WI38 (cell line): ENCODE measurements at regions not wholly inside any gene's neighbourhood (a gene's known extent, or its start where the extent isn't known, plus 50 kb on each side); places are given as distances from the start of the nearest gene placed in this dataset.

ENCODE experiments used
- H3K4me3 ChIP-seq: 2 replicates; pipeline ENCODE4 v1.5.1; 2011; ENCODE audit warnings: low read depth, mild to moderate bottlenecking, control low read depth, low read length
- TF ChIP-seq, protein P1 (sequence below): IDR thresholded peaks from 2 replicates; pipeline ENCODE4 v1.5.1; 2012; ENCODE audit warnings: low read depth, mild to moderate bottlenecking, control low read depth, low read length

DNA sequence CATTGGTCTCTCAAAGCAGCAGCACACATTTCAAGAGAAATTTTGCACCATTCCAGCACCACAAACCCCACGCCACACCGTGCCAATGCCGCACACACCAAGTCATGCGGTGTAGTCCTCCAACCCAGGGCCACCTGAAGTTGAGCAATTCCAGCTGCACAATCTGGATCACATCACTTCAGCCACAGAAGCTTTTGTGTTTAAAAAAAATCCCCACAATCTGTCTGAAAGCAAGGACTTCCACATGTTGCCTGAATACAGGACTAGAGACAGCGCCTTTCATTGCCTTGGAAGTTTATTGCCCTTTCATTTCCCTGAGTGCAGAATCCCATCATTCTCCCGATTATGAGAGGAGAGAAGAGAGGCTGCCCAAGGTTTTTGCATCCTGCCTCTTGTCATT, 175.6 kb upstream of the BCL6 start:
- H3K4me3 ChIP-seq = no peak overlapping the region
- TF ChIP-seq, protein P1, sequence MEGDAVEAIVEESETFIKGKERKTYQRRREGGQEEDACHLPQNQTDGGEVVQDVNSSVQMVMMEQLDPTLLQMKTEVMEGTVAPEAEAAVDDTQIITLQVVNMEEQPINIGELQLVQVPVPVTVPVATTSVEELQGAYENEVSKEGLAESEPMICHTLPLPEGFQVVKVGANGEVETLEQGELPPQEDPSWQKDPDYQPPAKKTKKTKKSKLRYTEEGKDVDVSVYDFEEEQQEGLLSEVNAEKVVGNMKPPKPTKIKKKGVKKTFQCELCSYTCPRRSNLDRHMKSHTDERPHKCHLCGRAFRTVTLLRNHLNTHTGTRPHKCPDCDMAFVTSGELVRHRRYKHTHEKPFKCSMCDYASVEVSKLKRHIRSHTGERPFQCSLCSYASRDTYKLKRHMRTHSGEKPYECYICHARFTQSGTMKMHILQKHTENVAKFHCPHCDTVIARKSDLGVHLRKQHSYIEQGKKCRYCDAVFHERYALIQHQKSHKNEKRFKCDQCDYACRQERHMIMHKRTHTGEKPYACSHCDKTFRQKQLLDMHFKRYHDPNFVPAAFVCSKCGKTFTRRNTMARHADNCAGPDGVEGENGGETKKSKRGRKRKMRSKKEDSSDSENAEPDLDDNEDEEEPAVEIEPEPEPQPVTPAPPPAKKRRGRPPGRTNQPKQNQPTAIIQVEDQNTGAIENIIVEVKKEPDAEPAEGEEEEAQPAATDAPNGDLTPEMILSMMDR = no peak

DNA sequence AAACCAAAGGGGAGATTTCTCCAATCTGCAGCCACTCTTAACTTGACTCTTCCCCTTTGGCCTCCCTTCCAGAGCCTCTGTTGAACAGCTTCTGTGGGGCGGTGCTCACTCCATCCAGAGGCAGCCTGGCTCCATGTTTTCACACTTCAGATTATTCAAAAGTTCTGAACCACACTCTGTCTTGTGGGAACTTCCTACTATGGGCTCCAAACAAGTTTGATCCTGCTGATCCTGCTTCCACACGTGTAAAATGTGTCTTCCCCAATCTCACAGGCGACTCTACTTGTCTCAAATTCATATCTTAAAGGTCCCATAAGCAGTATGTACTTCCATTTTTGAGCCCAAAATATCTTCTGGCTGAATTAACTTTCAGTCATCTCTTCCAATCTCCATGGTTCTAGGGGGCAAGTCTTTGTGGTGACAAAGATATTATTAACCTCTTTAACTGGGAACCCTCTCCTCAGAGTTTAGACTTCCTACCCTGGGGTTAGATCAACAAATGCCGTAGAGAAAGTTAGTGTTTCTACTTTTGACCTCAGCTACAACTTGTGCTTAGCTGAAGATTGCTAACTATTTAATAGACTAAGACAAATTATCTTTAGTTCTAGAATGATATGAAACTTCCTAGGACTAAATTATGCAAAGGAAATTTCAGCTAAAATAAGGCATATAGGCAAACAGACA, 176.3 kb upstream of the BCL6 start:
- TF ChIP-seq, protein P1 = no peak
- no peak overlapping the region for H3K4me3 ChIP-seq

DNA sequence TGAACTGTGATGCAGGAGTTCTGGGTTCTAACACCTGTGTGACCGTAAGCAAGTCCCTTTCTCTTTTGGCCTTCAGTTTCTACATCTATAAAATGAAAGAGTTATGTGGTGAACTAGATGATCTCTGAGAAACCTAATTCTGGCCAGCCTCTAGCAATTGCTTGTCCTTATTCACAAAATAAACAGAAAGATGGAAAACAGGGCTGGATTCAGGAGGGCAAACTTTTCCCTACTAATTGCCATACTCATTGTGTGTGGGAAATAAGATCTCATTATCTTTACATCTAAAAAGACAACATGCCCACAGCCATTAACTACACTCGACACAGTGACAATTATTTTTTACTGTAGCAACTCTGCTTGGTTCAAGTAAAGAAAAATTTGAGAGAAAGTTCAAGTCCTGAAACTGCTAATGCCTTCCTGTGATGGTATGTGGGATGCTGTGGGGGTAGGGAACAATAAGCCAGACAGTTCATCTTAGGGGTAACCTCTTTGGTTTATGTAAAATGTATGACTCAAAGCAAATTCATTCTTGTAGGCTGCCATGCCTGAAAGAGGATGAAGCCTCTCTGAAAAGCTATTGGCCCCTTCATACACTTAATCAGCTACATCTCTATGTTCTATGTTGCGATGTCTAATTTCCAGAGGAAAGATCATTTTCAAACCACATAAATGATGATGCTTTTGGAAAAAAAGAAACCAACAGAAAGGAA, 177.6 kb upstream of the BCL6 start:
- TF ChIP-seq, protein P1 = no peak
- H3K4me3 ChIP-seq = no peak overlapping the region

DNA sequence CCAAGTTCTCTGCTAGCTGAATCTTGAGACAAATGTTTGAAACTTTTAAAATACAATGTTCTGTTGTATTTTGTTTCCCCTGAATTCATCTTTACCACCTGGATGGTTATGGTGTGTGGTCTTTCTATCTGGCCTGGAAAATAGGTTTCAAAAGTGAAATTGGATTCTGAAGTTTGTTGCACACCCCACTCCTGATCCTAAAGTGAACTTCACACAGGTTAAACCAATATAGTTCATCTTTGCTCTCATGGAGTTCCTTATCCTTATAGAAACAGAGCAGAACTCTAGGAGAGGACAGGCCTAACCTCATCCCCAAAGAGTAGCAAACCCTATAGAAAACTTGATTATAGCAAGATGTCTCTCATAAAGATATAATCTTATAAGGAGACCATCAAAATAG, 179.4 kb upstream of the BCL6 start:
- TF ChIP-seq, protein P1 = no peak
- no peak overlapping the region for H3K4me3 ChIP-seq

DNA sequence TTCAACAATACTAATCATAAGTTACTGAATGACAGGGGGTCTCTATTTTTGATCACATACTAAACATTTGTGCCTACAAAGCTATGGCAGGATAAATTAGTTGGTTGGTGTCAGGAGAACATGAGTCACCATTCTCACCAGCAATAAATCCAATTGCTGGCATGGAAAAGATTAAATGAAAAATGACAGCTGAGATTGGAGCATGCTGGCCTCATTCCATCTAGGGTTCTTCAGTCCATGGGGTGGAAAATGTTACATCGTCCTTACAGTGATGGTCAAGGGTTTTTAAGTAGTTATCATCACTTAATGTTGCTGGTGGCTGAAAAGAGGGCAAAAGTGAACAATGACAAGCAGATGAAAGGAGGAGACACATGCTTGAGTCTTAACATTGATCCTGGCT, 180.1 kb upstream of the BCL6 start:
- no peak overlapping the region for H3K4me3 ChIP-seq
- TF ChIP-seq, protein P1 = no peak

DNA sequence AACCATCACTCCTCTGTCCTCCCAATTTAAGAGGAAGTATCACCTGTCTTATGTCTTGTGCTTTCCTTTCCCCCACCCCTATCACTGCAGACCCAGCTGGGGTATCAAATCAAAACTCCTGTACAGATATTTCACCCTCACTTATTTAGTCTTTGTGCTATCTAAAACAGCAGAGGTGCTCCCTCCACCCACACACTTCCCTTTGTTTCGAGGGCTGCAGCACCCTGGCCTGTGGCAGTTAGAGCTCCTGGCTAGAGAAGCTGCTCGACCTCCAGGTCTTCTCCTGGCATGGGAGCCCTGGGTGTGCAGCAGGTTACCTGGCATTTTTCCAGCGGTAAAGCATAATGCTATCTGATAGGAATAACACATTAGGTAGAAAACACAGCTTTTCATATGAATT, 181.4 kb upstream of the BCL6 start:
- no peak overlapping the region for H3K4me3 ChIP-seq
- TF ChIP-seq, protein P1 = no peak

DNA sequence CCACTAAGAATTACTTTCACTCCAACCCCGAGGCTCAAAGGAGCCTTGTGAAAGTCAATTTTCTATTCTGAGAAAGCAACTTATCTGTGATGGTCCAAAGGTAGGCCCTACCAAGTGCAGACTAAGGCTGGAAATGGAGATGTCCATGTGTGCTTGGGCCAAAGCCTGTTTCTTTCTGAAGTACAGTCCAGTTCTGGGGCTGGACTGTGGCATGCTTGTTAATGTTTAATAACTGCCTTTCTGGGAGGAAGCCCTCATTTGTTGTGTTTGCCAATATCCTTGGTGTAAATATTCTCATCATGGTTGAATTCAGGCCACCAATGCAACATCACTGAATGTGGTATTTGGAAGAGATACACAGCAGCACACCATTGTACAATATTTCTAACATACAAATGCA, 182.3 kb upstream of the BCL6 start:
- no peak overlapping the region for H3K4me3 ChIP-seq
- TF ChIP-seq, protein P1 = no peak
